Lower leg skin (tissue), 3 donors: ENCODE measurements at regions not wholly inside any gene's neighbourhood (a gene's known extent, or its start where the extent isn't known, plus 50 kb on each side); places are given as distances from the start of the nearest gene placed in this dataset.

ENCODE experiments used
- CTCF ChIP-seq, 3 donors: fragments of 450-650 bp; IDR thresholded peaks; one replicate each; pipeline ENCODE4 v1.5.1; 2016; ENCODE audit warnings: antibody characterized with exemption in 3 of 3, mild to moderate bottlenecking in 3 of 3, moderate library complexity in 2 of 3
- POLR2A ChIP-seq, 2 donors: fragments of 450-650 bp; IDR thresholded peaks; one replicate each; pipeline ENCODE4 v1.6.1; 2016 to 2017; ENCODE audit warnings: antibody characterized with exemption in 2 of 2, mild to moderate bottlenecking in 1 of 2, moderate library complexity in 1 of 2

GRCh38 chr1:230540421-230541155 lies 101.7 kb upstream of the COG2 start:
- TF ChIP-seq CTCF (IDR thresholded peaks at IDR 0.05), result no peak
- no peak for TF ChIP-seq POLR2A (IDR thresholded peaks at IDR 0.05)
